Ovary (tissue), 7 donors: ENCODE measurements at regions not wholly inside any gene's neighbourhood (a gene's known extent, or its start where the extent isn't known, plus 50 kb on each side); places are given as distances from the start of the nearest gene placed in this dataset.

Experiments
- DNase-seq, 5 donors: peaks; one replicate each; pipeline ENCODE4 v3.0.0-alpha.2; 2019 to 2020
- H3K27ac ChIP-seq, 2 donors: fragments of 200-600 bp; one replicate each; pipeline versions ENCODE4 v1.5.1 to v1.8.0; 2019 to 2022
- H3K27me3 ChIP-seq: fragments of 200-600 bp; one replicate; pipeline ENCODE4 v1.8.0; 2022
- H3K36me3 ChIP-seq: fragments of 200-600 bp; sonication (generic); one replicate; pipeline ENCODE4 v1.5.1; 2019
- H3K4me1 ChIP-seq: one replicate; pipeline ENCODE4 v1.8.1; 2013; ENCODE audit warnings: mild to moderate bottlenecking, moderate library complexity; ENCODE audit not compliant: insufficient read depth
- H3K4me3 ChIP-seq: fragments of 200-600 bp; sonication (generic); one replicate; pipeline ENCODE4 v1.5.1; 2017
- H3K9me3 ChIP-seq, 2 donors: fragments of 200-600 bp in 1 of 2; sonication (generic) in 1 of 2; one replicate each; pipeline versions ENCODE4 v1.5.1 to v1.8.1; 2013 to 2019; ENCODE audit warnings: mild to moderate bottlenecking in 1 of 2, moderate library complexity in 1 of 2
- CTCF ChIP-seq, 3 donors: fragments of 450-650 bp in 2 of 3; fragments of 200-600 bp in 1 of 3; IDR thresholded peaks; one replicate each; pipeline versions ENCODE4 v1.5.1 to v1.8.0; 2016 to 2022; ENCODE audit warnings: antibody characterized with exemption in 3 of 3, mild to moderate bottlenecking in 1 of 3
- EP300 ChIP-seq: sonication (generic); formaldehyde crosslinking; IDR thresholded peaks from one replicate; pipeline ENCODE4 v1.6.1; 2017; ENCODE audit warnings: antibody characterized with exemption
- POLR2A ChIP-seq: fragments of 450-650 bp; IDR thresholded peaks from one replicate; pipeline ENCODE4 v1.6.1; 2017; ENCODE audit warnings: antibody characterized with exemption, mild to moderate bottlenecking, moderate library complexity
- WGBS, 3 donors: extraction: QIAGEN DNeasy Blood & Tissue Kit in 1 of 3; methylation state at CpG; one replicate each; pipeline versions ENCODE4 v1.1.5 to v1.1.7; 2013 to 2017; 5-methylcytosine and 5-hydroxymethylcytosine counted together
- intact Hi-C, 4 donors: fragments of 100-400 bp; cut with DNase I; formaldehyde crosslinking; loops; one replicate each; pipeline versions ENCODE4 v1.11.0 to v1.15.1; 2022 to 2023
- donor health status: DM: no; HTN: no; CAD: no; lungs with moderate emphysema.
- donor health status: DM: no; HTN: no; CAD: no.
- donor health status: Bipolar disorder and iron deficiency.
- donor health status: DM: no; HTN: no; CAD: no.
- donor health status: DM: yes; HTN: yes; CAD: no.

GRCh38 chr12:19707948-19708409, 268.7 kb downstream of the AEBP2 start:
- intact Hi-C loops = no loop called here
- H3K4me3 ChIP-seq = no peak overlapping the region
- DNase-seq = no peak
- no peak for TF ChIP-seq EP300
- TF ChIP-seq POLR2A = no peak
- TF ChIP-seq CTCF (IDR thresholded peaks at IDR 0.05) = no peak
- WGBS, 3 donors = 55 to 73% (median 64%) methylated on average over 6 of the region's 6 CpGs
- no peaks in the 10 kb centered on the region for H3K36me3 ChIP-seq
- no peaks in the 10 kb centered on the region for H3K9me3 ChIP-seq
- no peaks in the 10 kb centered on the region for H3K4me1 ChIP-seq
- H3K27ac ChIP-seq = no peak overlapping the region
- no peaks in the 10 kb centered on the region for H3K27me3 ChIP-seq

- intact Hi-C loops = no loop called here
- H3K27me3 ChIP-seq = no peaks in the 10 kb centered on the region
- no peaks in the 10 kb centered on the region for H3K4me1 ChIP-seq
- TF ChIP-seq CTCF (IDR thresholded peaks at IDR 0.05) (no peak), POLR2A (no peak), EP300 (no peak)
- no peak overlapping the region for H3K27ac ChIP-seq
- no peaks in the 10 kb centered on the region for H3K36me3 ChIP-seq
- WGBS, 3 donors = 50 to 72% (median 65%) methylated on average over 2 of the region's 2 CpGs
- H3K9me3 ChIP-seq = no peaks in the 10 kb centered on the region
- H3K4me3 ChIP-seq = no peak overlapping the region
- DNase-seq = no peak
Observed at GRCh38 chr12:19709889-19710288, 270.6 kb downstream of the AEBP2 start.

- intact Hi-C loops = no loop called here
- H3K4me3 ChIP-seq = no peak overlapping the region
- H3K27ac ChIP-seq = no peak overlapping the region
- DNase-seq = no peak
- H3K27me3 ChIP-seq = no peaks in the 10 kb centered on the region
- 45 to 67% (median 54%) methylated on average over 7 of the region's 7 CpGs for WGBS, 3 donors
- no peaks in the 10 kb centered on the region for H3K9me3 ChIP-seq
- no peaks in the 10 kb centered on the region for H3K4me1 ChIP-seq
- TF ChIP-seq EP300 (peak; percentile 52), CTCF (IDR thresholded peaks at IDR 0.05) (no peak)
- no peaks in the 10 kb centered on the region for H3K36me3 ChIP-seq
Observed at GRCh38 chr12:19710811-19711793, 271.8 kb downstream of the AEBP2 start.

- Histone ChIP-seq H3K4me1 (no peaks in the 10 kb centered on the region), H3K9me3 (no peaks in the 10 kb centered on the region), H3K27me3 (no peaks in the 10 kb centered on the region), H3K36me3 (no peaks in the 10 kb centered on the region), H3K27ac (no peak overlapping the region), H3K4me3 (no peak overlapping the region)
- WGBS, 3 donors = 77 to 83% (median 82%) methylated on average over 4 of the region's 4 CpGs
- no peak for DNase-seq
- TF ChIP-seq EP300 = no peak
- no peak for TF ChIP-seq CTCF (IDR thresholded peaks at IDR 0.05)
- TF ChIP-seq POLR2A = no peak
- intact Hi-C loops = no loop called here
Observed at GRCh38 chr12:19712041-19712440, 272.7 kb downstream of the AEBP2 start.
